ENCODE measurements at regions not wholly inside any gene's neighbourhood (a gene's known extent, or its start where the extent isn't known, plus 50 kb on each side); places are given as distances from the start of the nearest gene placed in this dataset.

DNA sequence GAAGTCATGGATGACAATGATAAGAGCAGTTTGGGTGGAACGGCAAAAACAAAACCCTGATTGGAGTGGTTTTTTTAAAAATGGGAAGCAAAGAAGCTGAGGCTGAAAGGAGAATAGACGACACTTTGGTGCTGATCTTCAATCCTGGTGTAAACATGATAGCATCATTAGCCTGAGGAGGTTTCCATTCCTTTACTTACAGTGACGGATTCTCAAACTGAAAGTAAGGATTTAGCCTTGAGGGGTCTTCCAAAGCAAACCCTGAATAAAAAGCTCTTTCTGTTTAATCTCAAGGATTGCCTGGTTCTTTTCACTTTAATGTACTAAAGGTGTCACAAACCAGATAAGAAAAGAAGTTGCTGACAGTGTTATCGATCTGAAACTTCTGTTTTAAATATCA, 69.3 kb downstream of the KCNJ2 start:
- intact Hi-C loops (cut with micrococcal nuclease; ENCODE audit: unreplicated experiment) = no loop called here
- no peak overlapping the region for H3K27ac Mint-ChIP-seq (ENCODE audit: unreplicated experiment)
- peaks cover 18% of the 10 kb centered on the region for H3K9me3 Mint-ChIP-seq (ENCODE audit: low read depth, unreplicated experiment)
- TF ChIP-seq CTCF (IDR thresholded peaks at IDR 0.05; ENCODE audit: unreplicated experiment) = no peak
- no peaks in the 10 kb centered on the region for H3K4me1 Mint-ChIP-seq (ENCODE audit: low read depth, unreplicated experiment)
- CTCF ChIA-PET = no interaction called here
- BruUV-seq (replicated peaks) = no TSS peak
- no peak overlapping the region for H3K4me3 Mint-ChIP-seq (ENCODE audit: low read depth, unreplicated experiment)
- H3K27me3 Mint-ChIP-seq (ENCODE audit: unreplicated experiment) = no peaks in the 10 kb centered on the region
- no peaks in the 10 kb centered on the region for H3K36me3 Mint-ChIP-seq (ENCODE audit: insufficient read depth, unreplicated experiment)
- DNase-seq = no peak

GRCh38 chr17:70239391-70239826, 70.1 kb downstream of the KCNJ2 start:
- no peaks in the 10 kb centered on the region for H3K4me1 Mint-ChIP-seq (ENCODE audit: low read depth, unreplicated experiment)
- no peak overlapping the region for H3K27ac Mint-ChIP-seq (ENCODE audit: unreplicated experiment)
- BruUV-seq (replicated peaks) = no TSS peak
- no peak for TF ChIP-seq CTCF (IDR thresholded peaks at IDR 0.05; ENCODE audit: unreplicated experiment)
- no peak overlapping the region for H3K4me3 Mint-ChIP-seq (ENCODE audit: low read depth, unreplicated experiment)
- H3K27me3 Mint-ChIP-seq (ENCODE audit: unreplicated experiment) = no peaks in the 10 kb centered on the region
- no peak for DNase-seq
- H3K36me3 Mint-ChIP-seq (ENCODE audit: insufficient read depth, unreplicated experiment) = no peaks in the 10 kb centered on the region
- CTCF ChIA-PET = no interaction called here
- intact Hi-C loops (cut with micrococcal nuclease; ENCODE audit: unreplicated experiment) = no loop called here
- peaks cover 21% of the 10 kb centered on the region for H3K9me3 Mint-ChIP-seq (ENCODE audit: low read depth, unreplicated experiment)

GRCh38 chr17:70241071-70241470, 71.7 kb downstream of the KCNJ2 start:
- BruUV-seq (replicated peaks) = no TSS peak

DNA sequence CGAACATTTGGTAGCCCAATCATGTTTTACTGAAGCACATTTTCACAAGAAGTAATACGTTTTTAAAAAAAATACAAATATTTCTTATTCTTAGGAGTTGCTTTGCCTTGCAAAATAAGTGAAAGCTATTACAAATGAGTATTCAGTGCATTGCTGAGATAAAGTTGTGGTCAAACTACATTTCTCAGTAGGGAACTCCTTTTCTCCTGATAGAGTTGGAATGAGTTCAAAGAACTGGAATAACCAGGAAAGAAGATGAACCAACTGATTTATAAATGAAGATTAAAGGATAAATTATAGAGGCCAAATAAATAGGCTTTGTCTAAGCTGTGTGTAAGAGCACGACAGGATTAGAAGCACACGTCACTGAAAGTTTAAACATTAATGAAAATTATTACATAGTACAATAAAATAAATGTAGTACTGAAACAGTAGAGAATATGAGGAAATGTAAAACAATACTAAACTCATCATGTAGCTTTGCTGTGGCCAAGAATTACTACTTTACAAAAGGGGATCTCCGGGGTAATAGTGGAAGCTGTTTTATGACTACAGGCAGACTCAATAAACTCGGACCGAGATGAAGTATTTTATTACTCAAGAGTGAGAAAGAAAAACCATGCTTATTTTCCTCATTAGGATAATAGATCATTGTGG, 73.6 kb downstream of the KCNJ2 start:
- no peak for DNase-seq
- H3K4me3 Mint-ChIP-seq (ENCODE audit: low read depth, unreplicated experiment) = no peak overlapping the region
- BruUV-seq (replicated peaks) = no TSS peak
- H3K36me3 Mint-ChIP-seq (ENCODE audit: insufficient read depth, unreplicated experiment) = no peaks in the 10 kb centered on the region
- intact Hi-C loops (cut with micrococcal nuclease; ENCODE audit: unreplicated experiment) = no loop called here
- H3K9me3 Mint-ChIP-seq (ENCODE audit: low read depth, unreplicated experiment) = peaks cover 11% of the 10 kb centered on the region
- H3K27me3 Mint-ChIP-seq (ENCODE audit: unreplicated experiment) = no peaks in the 10 kb centered on the region
- CTCF ChIA-PET = no interaction called here
- TF ChIP-seq CTCF (IDR thresholded peaks at IDR 0.05; ENCODE audit: unreplicated experiment) = no peak
- no peak overlapping the region for H3K27ac Mint-ChIP-seq (ENCODE audit: unreplicated experiment)
- H3K4me1 Mint-ChIP-seq (ENCODE audit: low read depth, unreplicated experiment) = no peaks in the 10 kb centered on the region

More at GRCh38 chr17:70241071-70241470, 71.7 kb downstream of the KCNJ2 start:
- no peak for TF ChIP-seq CTCF (IDR thresholded peaks at IDR 0.05; ENCODE audit: unreplicated experiment)
- H3K9me3 Mint-ChIP-seq (ENCODE audit: low read depth, unreplicated experiment) = peaks cover 21% of the 10 kb centered on the region
- no peaks in the 10 kb centered on the region for H3K27me3 Mint-ChIP-seq (ENCODE audit: unreplicated experiment)
- CTCF ChIA-PET = no interaction called here
- H3K27ac Mint-ChIP-seq (ENCODE audit: unreplicated experiment) = no peak overlapping the region
- H3K4me1 Mint-ChIP-seq (ENCODE audit: low read depth, unreplicated experiment) = no peaks in the 10 kb centered on the region
- H3K36me3 Mint-ChIP-seq (ENCODE audit: insufficient read depth, unreplicated experiment) = no peaks in the 10 kb centered on the region
- intact Hi-C loops (cut with micrococcal nuclease; ENCODE audit: unreplicated experiment) = no loop called here
- H3K4me3 Mint-ChIP-seq (ENCODE audit: low read depth, unreplicated experiment) = no peak overlapping the region
- no peak for DNase-seq
